GM12878 (cell line): ENCODE measurements at regions not wholly inside any gene's neighbourhood (a gene's known extent, or its start where the extent isn't known, plus 50 kb on each side); places are given as distances from the start of the nearest gene placed in this dataset.

ENCODE experiments used
- CHD1 ChIP-seq: IDR thresholded peaks from 2 replicates; pipeline ENCODE4 v1.6.1; 2012; ENCODE audit warnings: low read depth, low read length, improper control_type of control experiment
- JUND ChIP-seq: IDR thresholded peaks from 2 replicates; pipeline ENCODE4 v1.6.1; 2012; ENCODE audit warnings: low read depth, mild to moderate bottlenecking, low read length, improper control_type of control experiment, moderate library complexity
- MTA3 ChIP-seq: IDR thresholded peaks from 2 replicates; pipeline ENCODE4 v1.6.1; 2012; ENCODE audit warnings: low read length, inconsistent platforms, borderline replicate concordance
- RAD21 ChIP-seq: IDR thresholded peaks from 2 replicates; pipeline ENCODE4 v1.6.1; 2011; ENCODE audit warnings: mild to moderate bottlenecking, low read depth, low read length, moderate library complexity; ENCODE audit not compliant: insufficient read depth
- TARDBP ChIP-seq: IDR thresholded peaks from 2 replicates; pipeline ENCODE4 v1.6.1; 2016; ENCODE audit warnings: borderline replicate concordance
- ZNF622 ChIP-seq: fragments of 450-650 bp; IDR thresholded peaks from 2 replicates; pipeline ENCODE4 v1.6.1; 2017; ENCODE audit warnings: mild to moderate bottlenecking, inconsistent platforms
- TF ChIP-seq, protein P1 (sequence below), 3 experiments: IDR thresholded peaks in 2 of 3; conservative IDR thresholded peaks in 1 of 3; 2 replicates each; pipeline ENCODE4 v1.5.1; 2011; ENCODE audit warnings: low read depth in 3 of 3, low read length in 3 of 3, mild to moderate bottlenecking in 3 of 3, control low read depth in 2 of 3, moderate library complexity in 2 of 3, inconsistent platforms in 1 of 3, mixed read lengths in 1 of 3; ENCODE audit not compliant: control insufficient read depth in 2 of 3, insufficient read depth in 1 of 3; ENCODE audit errors: extremely low read depth in 1 of 3

DNA sequence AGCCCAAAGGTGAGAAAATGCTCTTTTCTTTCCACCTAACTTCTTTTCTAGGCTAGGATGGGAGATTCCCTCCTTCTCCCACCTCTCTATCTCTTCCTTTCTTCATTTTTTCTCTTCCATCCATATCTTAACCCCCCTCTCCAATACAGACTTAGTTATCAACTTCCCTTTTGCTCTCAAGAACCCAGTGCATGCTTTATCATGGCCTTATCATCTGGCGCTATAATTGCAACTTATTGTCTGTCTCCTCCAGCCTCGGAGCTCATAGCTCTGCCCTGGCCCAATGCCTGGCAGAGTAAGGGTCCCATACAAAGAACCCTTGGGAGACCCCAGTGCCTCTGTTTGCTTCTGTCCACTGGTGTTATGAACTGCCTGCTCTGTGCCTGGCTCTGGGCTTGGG lies 71.0 kb upstream of the NFASC start:
- no peak for TF ChIP-seq RAD21
- no peak for TF ChIP-seq TARDBP
- TF ChIP-seq, protein P1, sequence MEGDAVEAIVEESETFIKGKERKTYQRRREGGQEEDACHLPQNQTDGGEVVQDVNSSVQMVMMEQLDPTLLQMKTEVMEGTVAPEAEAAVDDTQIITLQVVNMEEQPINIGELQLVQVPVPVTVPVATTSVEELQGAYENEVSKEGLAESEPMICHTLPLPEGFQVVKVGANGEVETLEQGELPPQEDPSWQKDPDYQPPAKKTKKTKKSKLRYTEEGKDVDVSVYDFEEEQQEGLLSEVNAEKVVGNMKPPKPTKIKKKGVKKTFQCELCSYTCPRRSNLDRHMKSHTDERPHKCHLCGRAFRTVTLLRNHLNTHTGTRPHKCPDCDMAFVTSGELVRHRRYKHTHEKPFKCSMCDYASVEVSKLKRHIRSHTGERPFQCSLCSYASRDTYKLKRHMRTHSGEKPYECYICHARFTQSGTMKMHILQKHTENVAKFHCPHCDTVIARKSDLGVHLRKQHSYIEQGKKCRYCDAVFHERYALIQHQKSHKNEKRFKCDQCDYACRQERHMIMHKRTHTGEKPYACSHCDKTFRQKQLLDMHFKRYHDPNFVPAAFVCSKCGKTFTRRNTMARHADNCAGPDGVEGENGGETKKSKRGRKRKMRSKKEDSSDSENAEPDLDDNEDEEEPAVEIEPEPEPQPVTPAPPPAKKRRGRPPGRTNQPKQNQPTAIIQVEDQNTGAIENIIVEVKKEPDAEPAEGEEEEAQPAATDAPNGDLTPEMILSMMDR (IDR thresholded peaks at IDR 0.05 in 2 of 3, conservative IDR thresholded peaks at IDR 0.05 in 1 of 3; ENCODE audit: control insufficient read depth in 2 of 3, extremely low read depth in 1 of 3, insufficient read depth in 1 of 3, low read depth in 3 of 3, low read length in 3 of 3) = no peak
- TF ChIP-seq JUND = no peak
- TF ChIP-seq CHD1 = no peak
- no peak for TF ChIP-seq MTA3
- TF ChIP-seq ZNF622 = no peak
